Naive B cell (primary cell): ENCODE measurements at regions not wholly inside any gene's neighbourhood (a gene's known extent, or its start where the extent isn't known, plus 50 kb on each side); places are given as distances from the start of the nearest gene placed in this dataset.
A peak's percentile ranks its signal among the peaks of the same experiment; 100 is the strongest.

Experiments
- ATAC-seq, 2 donors: fragments of 150-1000 bp; cut with Tn5 transposase; 2 replicates each; pipeline ENCODE4 v1.10.0; 2021; ENCODE audit warnings: low read depth in 2 of 2, mild to moderate bottlenecking in 2 of 2, moderate library complexity in 2 of 2
- DNase-seq: peaks from one replicate; pipeline ENCODE4 v3.0.0; 2022
- H3K27ac Mint-ChIP-seq, 6 donors: one replicate each; pipeline ENCODE4 v1.8.0; 2020 to 2022; ENCODE audit warnings: mild to moderate bottlenecking in 6 of 6, mixed read lengths in 6 of 6, moderate library complexity in 5 of 6, inconsistent platforms in 2 of 6
- H3K27me3 Mint-ChIP-seq, 3 donors: one replicate each; pipeline ENCODE4 v1.8.0; 2021 to 2022; ENCODE audit warnings: mixed read lengths in 3 of 3, mild to moderate bottlenecking in 1 of 3
- H3K36me3 Mint-ChIP-seq, 2 donors: one replicate each; pipeline ENCODE4 v1.8.0; 2020 to 2022; ENCODE audit warnings: mixed read lengths in 2 of 2, inconsistent platforms in 1 of 2, mild to moderate bottlenecking in 1 of 2
- H3K4me1 Mint-ChIP-seq, 3 donors: one replicate each; pipeline ENCODE4 v1.8.0; 2020 to 2022; ENCODE audit warnings: mixed read lengths in 3 of 3, inconsistent platforms in 1 of 3, mild to moderate bottlenecking in 1 of 3, moderate library complexity in 1 of 3
- H3K4me3 Mint-ChIP-seq, 8 donors: one replicate each; pipeline ENCODE4 v1.8.0; 2020 to 2022; ENCODE audit warnings: mild to moderate bottlenecking in 8 of 8, mixed read lengths in 8 of 8, moderate library complexity in 8 of 8, inconsistent platforms in 2 of 8
- H3K9me3 Mint-ChIP-seq, 7 donors: one replicate each; pipeline ENCODE4 v1.8.0; 2020 to 2022; ENCODE audit warnings: mixed read lengths in 7 of 7, mild to moderate bottlenecking in 5 of 7, inconsistent platforms in 2 of 7, moderate library complexity in 1 of 7

DNA sequence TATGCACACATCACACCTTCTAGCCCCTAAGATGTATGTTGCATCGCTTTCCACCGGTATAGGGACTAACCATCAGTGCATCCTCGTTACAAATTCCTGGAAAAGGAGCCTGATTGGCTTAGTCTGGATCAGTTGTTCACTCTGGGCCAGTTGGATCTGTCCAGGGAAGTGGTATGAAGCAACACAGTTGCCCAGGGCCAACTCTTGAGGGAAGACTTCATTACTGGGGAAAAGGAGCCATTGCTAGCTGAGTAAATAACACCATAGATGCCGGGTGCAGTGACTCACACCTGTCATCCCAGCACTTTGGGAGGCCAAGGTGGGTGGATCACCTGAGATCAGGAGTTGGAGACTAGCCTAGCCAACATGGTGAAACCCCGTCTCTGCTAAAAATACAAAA is 275.2 kb upstream of the RBFOX1 start:
- no peaks in the 10 kb centered on the region for H3K4me1 Mint-ChIP-seq
- peaks cover 0 to 8% (median 4%) of the 10 kb centered on the region in 7 donors for H3K9me3 Mint-ChIP-seq
- H3K27me3 Mint-ChIP-seq, result peaks cover 0 to 3% (median 0%) of the 10 kb centered on the region in 3 donors
- no peaks in the 10 kb centered on the region for H3K36me3 Mint-ChIP-seq
- no peak for ATAC-seq
- H3K4me3 Mint-ChIP-seq, result peak overlapping the region in 1 of 8 donors; percentile 8
- DNase-seq, result no peak
- H3K27ac Mint-ChIP-seq, result no peak overlapping the region

DNA sequence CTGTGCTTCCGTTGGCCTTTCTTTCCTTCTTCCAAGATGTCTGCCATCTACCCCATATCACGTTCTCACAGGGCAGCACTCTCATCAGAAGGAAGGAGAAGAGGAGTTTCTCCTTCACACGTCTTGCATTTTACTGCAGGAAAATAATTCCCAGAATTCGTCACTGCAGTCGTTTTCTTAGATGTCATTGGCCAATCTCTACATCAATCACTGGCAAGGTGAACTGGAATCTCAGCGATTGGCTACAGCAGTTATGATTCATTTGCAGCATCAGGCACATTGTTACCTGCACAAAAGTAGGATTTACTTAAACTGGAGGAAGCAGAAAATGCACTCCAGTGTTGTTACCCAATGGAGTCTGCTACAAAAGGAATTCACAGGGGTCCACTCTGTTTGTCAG is 277.2 kb upstream of the RBFOX1 start:
- no peak for ATAC-seq
- H3K36me3 Mint-ChIP-seq, result no peaks in the 10 kb centered on the region
- H3K27ac Mint-ChIP-seq, result no peak overlapping the region
- DNase-seq, result no peak
- H3K4me3 Mint-ChIP-seq, result no peak overlapping the region
- peaks cover 0 to 5% (median 2%) of the 10 kb centered on the region in 7 donors for H3K9me3 Mint-ChIP-seq
- H3K4me1 Mint-ChIP-seq, result no peaks in the 10 kb centered on the region
- peaks cover 0 to 3% (median 0%) of the 10 kb centered on the region in 3 donors for H3K27me3 Mint-ChIP-seq

DNA sequence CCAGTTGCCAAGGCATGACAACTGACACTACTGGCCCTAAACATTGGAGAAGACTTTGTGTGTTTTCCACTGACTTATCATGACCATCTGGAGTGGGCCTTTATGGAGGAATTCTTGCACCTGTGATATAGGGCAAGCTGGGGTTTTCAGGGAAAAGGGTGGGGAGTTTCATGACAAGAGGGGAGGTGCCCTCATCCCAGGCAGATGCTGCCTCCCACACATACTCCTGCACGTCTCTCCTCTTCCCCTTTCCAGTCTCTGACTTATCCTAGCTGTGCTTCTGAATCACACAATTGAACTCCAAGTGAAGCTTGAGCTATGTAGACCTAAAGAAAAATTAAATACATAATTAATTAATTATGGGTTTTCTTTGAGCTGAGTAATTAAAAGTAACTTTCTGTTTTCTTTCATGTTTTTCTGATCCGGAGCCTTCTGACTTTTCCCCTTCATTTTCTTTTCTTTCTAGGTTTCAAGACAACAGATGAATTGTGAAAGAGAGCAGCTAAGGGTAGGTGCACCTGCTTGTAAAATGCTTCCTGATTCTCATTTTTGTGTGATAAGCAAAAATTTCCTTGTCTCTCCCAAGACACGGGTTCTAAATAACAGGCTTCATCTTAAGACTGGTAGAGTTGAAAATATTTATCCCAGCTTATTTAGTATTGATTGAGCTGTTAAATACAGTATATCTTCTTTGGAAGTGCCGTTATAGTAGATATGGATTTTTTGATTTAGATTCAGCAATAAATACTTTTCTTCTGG is 280.9 kb upstream of the RBFOX1 start:
- Mint-ChIP-seq H3K9me3 (peaks cover 0 to 9% (median 5%) of the 10 kb centered on the region in 7 donors), H3K36me3 (no peaks in the 10 kb centered on the region), H3K27me3 (peaks cover 0 to 3% (median 0%) of the 10 kb centered on the region in 3 donors), H3K4me1 (no peaks in the 10 kb centered on the region), H3K27ac (peak overlapping the region in 1 of 6 donors; percentile 15), H3K4me3 (no peak overlapping the region)
- DNase-seq (no peak), ATAC-seq (no peak)

DNA sequence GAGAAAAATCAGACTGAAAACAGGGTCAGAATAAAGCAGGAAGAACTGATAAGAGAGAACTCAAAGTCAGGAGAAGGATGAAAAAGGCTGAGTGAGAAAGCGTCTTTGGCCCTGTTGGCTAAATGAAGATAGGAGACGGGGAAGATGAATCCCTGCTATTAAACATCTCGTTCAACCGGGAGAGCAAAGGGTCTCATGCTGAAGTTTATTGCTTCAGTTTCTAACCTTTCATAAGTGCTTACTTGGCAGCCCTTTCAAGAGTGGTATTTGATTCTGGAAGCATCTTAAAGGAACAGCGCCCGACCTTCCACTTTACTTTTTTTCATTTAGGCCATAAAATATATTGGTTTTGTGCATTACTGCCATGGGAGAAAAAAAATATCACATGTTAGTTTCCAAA is 288.3 kb upstream of the RBFOX1 start:
- Mint-ChIP-seq H3K27me3 (no peaks in the 10 kb centered on the region), H3K4me1 (no peaks in the 10 kb centered on the region), H3K4me3 (no peak overlapping the region), H3K27ac (peak overlapping the region in 1 of 6 donors; percentile 10), H3K9me3 (peaks cover 0 to 13% (median 10%) of the 10 kb centered on the region in 7 donors), H3K36me3 (no peaks in the 10 kb centered on the region)
- no peak for DNase-seq
- ATAC-seq, result no peak

DNA sequence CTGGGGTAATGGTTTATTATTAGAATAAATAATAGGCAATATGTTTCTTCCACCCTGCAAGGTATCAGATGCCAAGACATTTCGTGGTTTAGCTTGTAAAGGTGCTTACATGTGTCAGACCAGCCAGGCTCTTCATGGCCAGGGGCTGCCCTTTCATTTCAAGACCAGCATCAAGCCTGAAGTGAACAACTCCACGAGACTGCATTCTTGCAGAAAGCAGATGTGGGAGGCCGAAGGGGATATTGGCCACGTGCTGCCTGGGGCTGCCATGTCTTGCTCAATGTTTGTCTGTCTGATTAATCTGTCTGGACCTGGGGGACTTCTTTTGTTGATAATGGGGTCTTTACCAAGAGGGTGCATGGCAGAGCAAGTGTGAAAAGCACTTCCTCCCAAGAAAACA is 294.2 kb upstream of the RBFOX1 start:
- ATAC-seq (no peak), DNase-seq (no peak)
- Mint-ChIP-seq H3K9me3 (peaks cover under 1 to 10% (median 5%) of the 10 kb centered on the region in 7 donors), H3K27me3 (no peaks in the 10 kb centered on the region), H3K27ac (no peak overlapping the region), H3K36me3 (no peaks in the 10 kb centered on the region), H3K4me1 (no peaks in the 10 kb centered on the region), H3K4me3 (no peak overlapping the region)

DNA sequence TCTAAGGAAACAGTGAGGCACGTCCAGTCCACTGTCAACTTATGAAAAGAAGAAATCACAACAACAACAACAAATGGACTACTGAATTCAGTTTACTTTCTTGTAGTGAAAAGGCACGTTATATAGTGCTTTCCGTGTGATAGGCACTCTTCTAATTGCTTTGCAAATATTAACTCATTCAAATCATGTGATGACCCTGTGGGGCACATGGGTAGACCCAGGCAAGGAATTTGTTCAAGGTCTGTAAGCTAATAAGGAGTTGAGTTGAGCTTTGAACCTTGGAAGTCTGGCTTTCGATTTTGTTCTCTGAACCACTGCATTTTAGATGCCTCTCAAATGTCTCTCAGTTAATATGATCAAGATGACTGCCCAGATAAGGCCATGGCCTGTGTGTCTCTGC is 295.1 kb upstream of the RBFOX1 start:
- Mint-ChIP-seq H3K4me1 (no peaks in the 10 kb centered on the region), H3K9me3 (peaks cover 0 to 10% (median 3%) of the 10 kb centered on the region in 7 donors)

DNA sequence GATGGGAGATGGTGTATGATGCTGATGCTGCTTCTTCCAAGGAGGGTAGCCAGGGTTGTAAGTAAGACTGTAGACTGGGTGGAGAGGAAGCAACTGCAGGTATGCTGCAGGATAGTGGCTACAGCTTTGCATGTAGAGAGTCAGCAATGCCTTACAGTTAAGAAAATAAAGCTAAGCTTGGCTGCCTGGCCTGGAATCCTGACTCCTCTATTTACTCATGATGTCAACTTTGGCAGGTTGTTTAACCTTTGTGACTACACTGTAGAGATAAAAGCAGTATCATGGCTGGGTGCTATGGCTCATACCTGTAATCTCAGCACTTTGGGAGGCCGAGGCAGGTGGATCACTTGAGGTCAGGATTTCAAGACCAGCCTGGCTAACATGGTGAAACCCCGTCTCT is 301.6 kb upstream of the RBFOX1 start:
- no peak for DNase-seq
- H3K27me3 Mint-ChIP-seq, result peaks cover 0 to 6% (median 0%) of the 10 kb centered on the region in 3 donors
- H3K36me3 Mint-ChIP-seq, result no peaks in the 10 kb centered on the region
- H3K27ac Mint-ChIP-seq, result no peak overlapping the region
- H3K9me3 Mint-ChIP-seq, result peaks cover 0 to 23% (median 10%) of the 10 kb centered on the region in 7 donors
- H3K4me1 Mint-ChIP-seq, result no peaks in the 10 kb centered on the region
- ATAC-seq, result no peak
- no peak overlapping the region for H3K4me3 Mint-ChIP-seq

More for the DNA sequence above, 295.1 kb upstream of the RBFOX1 start:
- Mint-ChIP-seq H3K27me3 (no peaks in the 10 kb centered on the region), H3K27ac (no peak overlapping the region), H3K36me3 (no peaks in the 10 kb centered on the region), H3K4me3 (no peak overlapping the region)
- ATAC-seq, result no peak
- no peak for DNase-seq

DNA sequence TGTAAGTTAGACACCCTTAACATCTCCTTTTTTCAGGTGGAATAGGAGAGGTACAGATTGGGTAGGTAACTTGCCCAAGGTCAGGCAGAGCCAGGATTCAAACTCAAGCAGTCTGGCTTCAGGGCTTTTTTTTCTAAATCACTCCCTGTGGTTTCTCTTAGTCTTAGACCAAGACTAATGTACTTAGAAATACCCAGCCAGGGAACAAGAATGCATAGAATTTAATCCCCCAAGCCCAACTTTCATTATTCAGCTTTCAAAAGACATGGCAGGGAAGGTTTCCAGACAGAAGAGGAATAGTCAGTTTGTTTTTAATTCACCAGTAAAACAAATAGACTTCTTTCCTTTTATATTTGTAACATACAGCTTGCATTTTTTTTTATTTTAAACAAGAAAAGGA is 305.2 kb upstream of the RBFOX1 start:
- H3K27me3 Mint-ChIP-seq, result peaks cover 0 to 6% (median 0%) of the 10 kb centered on the region in 3 donors
- no peak for ATAC-seq
- H3K36me3 Mint-ChIP-seq, result no peaks in the 10 kb centered on the region
- H3K4me1 Mint-ChIP-seq, result no peaks in the 10 kb centered on the region
- no peak for DNase-seq
- H3K27ac Mint-ChIP-seq, result no peak overlapping the region
- H3K9me3 Mint-ChIP-seq, result peaks cover 0 to 20% (median 7%) of the 10 kb centered on the region in 7 donors
- H3K4me3 Mint-ChIP-seq, result no peak overlapping the region

DNA sequence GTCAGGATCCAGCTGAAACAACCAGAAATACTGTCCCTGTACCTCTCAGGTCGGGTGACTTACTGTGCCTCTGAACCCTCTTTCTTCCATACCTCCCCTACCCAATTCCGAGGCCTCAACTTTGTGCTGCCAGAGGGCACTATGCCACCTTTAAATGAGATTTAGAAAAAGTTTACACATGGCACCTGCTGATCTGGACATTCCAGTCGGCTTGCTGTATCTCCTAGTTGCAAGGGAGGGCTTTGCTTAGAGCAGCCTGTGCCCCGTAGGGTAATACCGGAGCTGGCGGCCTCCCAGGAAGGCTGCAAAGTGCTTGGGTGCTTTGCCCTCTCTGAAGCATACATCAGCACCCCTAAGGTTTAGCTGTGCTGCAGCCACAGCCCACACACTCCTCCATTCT is 306.0 kb upstream of the RBFOX1 start:
- Mint-ChIP-seq H3K27me3 (peaks cover 0 to 6% (median 0%) of the 10 kb centered on the region in 3 donors), H3K4me1 (no peaks in the 10 kb centered on the region), H3K4me3 (no peak overlapping the region), H3K36me3 (no peaks in the 10 kb centered on the region), H3K27ac (no peak overlapping the region), H3K9me3 (peaks cover 0 to 20% (median 7%) of the 10 kb centered on the region in 7 donors)
- DNase-seq, result no peak
- ATAC-seq, result no peak

DNA sequence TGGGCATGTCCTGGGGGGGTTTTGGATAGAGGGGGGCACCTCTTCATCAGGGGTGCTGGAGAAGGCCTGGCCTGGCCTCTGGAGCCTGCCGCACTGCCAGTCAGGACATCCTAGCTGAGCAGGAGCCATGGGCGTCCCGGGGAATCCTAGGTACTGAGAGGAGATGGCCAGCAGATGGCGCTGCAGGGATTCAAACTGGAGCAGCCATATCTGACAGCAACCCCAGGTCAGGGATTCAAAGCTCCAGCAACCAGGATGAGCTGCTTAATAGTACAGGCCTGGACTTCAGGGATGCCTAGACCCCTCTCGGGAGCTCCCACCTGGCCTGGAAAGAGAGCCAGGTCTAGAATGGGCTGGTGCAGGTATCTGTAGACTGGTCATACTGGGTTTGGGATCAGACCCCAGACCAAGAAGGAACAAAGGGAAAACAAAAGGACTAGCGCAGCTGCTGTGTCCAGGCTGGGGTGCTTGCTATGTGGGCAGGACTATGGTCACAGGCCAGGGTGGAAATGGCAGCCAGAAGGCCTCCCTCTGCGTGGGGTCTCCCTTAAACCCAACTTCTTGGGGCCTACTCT is 306.9 kb upstream of the RBFOX1 start:
- no peaks in the 10 kb centered on the region for H3K36me3 Mint-ChIP-seq
- peaks cover 0 to 6% (median 0%) of the 10 kb centered on the region in 3 donors for H3K27me3 Mint-ChIP-seq
- H3K27ac Mint-ChIP-seq, result no peak overlapping the region
- H3K4me3 Mint-ChIP-seq, result no peak overlapping the region
- DNase-seq (no peak), ATAC-seq (no peak)
- H3K4me1 Mint-ChIP-seq, result no peaks in the 10 kb centered on the region
- H3K9me3 Mint-ChIP-seq, result peaks cover 0 to 17% (median 3%) of the 10 kb centered on the region in 7 donors

DNA sequence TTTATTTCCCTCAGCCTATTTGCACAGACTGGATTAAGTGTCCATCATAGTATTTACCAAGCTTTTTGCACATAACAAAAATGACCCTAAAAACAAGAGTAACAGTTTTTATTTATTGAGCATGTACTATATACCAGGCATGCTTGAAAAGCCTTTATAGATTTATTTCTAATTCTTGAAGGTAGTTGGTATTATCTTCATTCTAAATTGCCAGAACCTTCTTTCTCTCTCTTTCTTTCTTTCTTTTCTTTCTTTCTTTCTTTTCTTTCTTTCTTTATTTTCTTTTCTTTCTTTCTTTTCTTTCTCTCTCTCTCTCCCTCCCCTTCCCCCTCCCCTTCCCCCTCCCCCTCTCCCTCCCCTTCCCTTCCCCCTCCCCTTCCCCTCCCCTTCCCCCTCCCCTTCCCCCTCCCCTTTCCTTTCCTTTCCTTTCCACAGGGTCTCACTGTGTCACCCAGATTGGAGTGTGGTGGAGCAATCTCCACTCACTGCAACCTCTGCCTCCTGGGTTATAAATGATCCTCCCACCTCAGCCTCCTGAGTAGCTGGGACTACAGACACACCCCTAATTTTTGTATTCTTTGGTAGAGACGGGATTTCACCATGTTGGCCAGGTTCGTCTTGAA is 310.9 kb upstream of the RBFOX1 start:
- Mint-ChIP-seq H3K36me3 (no peaks in the 10 kb centered on the region), H3K27ac (no peak overlapping the region), H3K9me3 (peaks cover 0 to 6% (median 1%) of the 10 kb centered on the region in 7 donors), H3K27me3 (peaks cover 0 to 5% (median 0%) of the 10 kb centered on the region in 3 donors), H3K4me1 (no peaks in the 10 kb centered on the region), H3K4me3 (no peak overlapping the region)
- ATAC-seq (no peak), DNase-seq (no peak)

DNA sequence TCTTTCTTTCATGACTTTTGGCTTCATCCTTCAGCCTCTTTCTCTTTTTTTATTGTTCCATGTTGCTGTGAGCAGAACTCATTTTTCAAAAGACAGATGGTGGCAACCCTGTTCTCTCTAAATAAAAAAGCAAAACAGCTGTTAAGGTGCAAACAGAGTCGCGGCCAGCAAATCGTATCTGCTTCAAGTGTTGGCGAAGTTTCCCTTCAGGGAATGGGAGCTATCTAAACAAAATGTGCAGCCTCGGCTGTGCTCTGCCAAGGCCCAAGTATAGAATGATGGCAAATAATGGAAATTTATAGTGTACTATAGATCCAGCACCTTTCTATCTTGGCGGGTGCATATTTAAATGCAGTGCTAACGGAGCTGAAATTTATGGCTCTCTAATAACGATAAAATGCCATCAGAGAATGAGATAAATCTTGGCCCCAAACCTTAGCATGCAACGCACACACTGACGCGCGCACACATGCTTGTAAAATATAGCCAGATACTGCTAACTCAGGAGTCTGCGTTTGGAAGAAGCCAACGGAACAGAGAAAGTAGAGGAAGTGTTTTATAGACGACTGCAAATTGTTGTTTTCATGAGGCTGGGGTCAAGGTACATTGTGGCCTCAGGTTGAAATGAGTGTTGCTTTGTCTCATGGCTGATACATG is 315.5 kb upstream of the RBFOX1 start:
- H3K9me3 Mint-ChIP-seq, result peaks cover 0 to 6% (median 0%) of the 10 kb centered on the region in 7 donors
- DNase-seq, result no peak
- no peak overlapping the region for H3K27ac Mint-ChIP-seq
- H3K27me3 Mint-ChIP-seq, result no peaks in the 10 kb centered on the region
- no peaks in the 10 kb centered on the region for H3K4me1 Mint-ChIP-seq
- H3K36me3 Mint-ChIP-seq, result no peaks in the 10 kb centered on the region
- H3K4me3 Mint-ChIP-seq, result no peak overlapping the region
- ATAC-seq, result no peak

DNA sequence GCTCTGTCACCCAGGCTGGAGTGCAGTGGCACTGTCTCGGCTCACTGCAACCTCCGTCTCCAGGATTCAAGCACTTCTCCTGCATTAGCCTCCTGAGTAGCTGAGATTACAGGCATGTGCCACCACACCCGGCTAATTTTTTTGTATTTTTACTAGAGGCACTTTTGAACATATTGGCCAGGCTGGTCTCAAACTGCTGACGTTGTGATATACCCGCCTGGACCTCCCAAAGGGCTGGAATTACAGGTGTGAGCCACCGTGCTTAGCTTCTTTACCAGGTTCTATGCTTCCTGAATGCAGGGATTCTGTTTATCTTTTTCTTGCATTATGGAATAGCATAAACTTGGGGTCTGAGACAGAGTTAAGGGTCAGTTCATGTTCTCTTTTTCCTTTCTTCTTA is 317.9 kb upstream of the RBFOX1 start:
- DNase-seq (no peak), ATAC-seq (no peak)
- H3K4me1 Mint-ChIP-seq, result no peaks in the 10 kb centered on the region
- H3K27ac Mint-ChIP-seq, result no peak overlapping the region
- no peaks in the 10 kb centered on the region for H3K27me3 Mint-ChIP-seq
- H3K9me3 Mint-ChIP-seq, result peaks cover 0 to 14% (median 8%) of the 10 kb centered on the region in 7 donors
- H3K36me3 Mint-ChIP-seq, result no peaks in the 10 kb centered on the region
- H3K4me3 Mint-ChIP-seq, result no peak overlapping the region
